ENCODE measurements at regions not wholly inside any gene's neighbourhood (a gene's known extent, or its start where the extent isn't known, plus 50 kb on each side); places are given as distances from the start of the nearest gene placed in this dataset.

DNA sequence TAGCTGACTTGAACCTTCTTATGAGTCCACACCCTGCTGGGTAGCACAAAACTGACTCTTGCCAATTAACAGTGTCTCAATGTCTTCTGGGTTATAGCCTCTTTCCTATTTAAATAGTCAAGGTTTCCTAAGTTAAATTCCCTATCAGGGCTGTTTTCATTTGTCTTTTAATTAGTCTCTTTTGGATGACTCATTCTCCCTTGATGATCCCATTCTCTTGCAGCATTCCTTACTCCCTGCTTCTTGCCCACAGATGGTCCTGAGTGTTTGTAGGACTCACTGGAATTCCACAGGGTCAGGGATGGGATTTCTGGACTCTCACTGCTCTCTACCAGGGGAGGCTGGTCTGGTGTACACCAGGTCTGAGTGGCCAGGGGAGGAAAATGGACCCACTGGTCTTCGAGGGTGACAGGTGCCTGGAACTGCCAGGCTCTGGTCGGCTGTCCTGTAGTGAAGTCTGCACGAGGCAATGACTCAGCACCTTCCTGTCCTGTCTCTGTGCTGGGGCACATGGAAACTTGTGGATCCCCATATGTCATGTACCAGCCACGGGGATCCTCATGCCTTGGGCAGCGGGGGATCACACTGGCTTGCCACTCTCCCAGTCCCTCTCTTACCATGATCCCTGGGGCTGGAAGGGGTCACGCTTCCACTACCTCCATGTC is 236.5 kb upstream of the PELI2 start:
- TF ChIP-seq POLR2A (IDR thresholded peaks at IDR 0.05; ENCODE audit: low read depth, low read length) (no peak), MXI1 (IDR thresholded peaks at IDR 0.05; ENCODE audit: borderline replicate concordance, low read depth, low read length) (no peak), RCOR1 (IDR thresholded peaks at IDR 0.05; ENCODE audit: insufficient replicate concordance, low read length) (no peak), BHLHE40 (IDR thresholded peaks at IDR 0.05; ENCODE audit: low read depth, low read length) (no peak), FOS (IDR thresholded peaks at IDR 0.05; ENCODE audit: low read depth, low read length) (peak; percentile 44; the same call in 1 of the 2 replicates)
- TF ChIP-seq, protein P1, sequence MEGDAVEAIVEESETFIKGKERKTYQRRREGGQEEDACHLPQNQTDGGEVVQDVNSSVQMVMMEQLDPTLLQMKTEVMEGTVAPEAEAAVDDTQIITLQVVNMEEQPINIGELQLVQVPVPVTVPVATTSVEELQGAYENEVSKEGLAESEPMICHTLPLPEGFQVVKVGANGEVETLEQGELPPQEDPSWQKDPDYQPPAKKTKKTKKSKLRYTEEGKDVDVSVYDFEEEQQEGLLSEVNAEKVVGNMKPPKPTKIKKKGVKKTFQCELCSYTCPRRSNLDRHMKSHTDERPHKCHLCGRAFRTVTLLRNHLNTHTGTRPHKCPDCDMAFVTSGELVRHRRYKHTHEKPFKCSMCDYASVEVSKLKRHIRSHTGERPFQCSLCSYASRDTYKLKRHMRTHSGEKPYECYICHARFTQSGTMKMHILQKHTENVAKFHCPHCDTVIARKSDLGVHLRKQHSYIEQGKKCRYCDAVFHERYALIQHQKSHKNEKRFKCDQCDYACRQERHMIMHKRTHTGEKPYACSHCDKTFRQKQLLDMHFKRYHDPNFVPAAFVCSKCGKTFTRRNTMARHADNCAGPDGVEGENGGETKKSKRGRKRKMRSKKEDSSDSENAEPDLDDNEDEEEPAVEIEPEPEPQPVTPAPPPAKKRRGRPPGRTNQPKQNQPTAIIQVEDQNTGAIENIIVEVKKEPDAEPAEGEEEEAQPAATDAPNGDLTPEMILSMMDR (conservative IDR thresholded peaks at IDR 0.05; ENCODE audit: low read depth, low read length), result no peak
